Colonic mucosa (tissue), 4 donors: ENCODE measurements at regions not wholly inside any gene's neighbourhood (a gene's known extent, or its start where the extent isn't known, plus 50 kb on each side); places are given as distances from the start of the nearest gene placed in this dataset.

Experiments used
- DNase-seq: peaks from one replicate; pipeline ENCODE4 v3.0.0-alpha.2; 2020
- H3K27ac ChIP-seq: fragments of 200-600 bp; one replicate; pipeline ENCODE4 v1.8.0; 2021
- H3K27me3 ChIP-seq: fragments of 200-600 bp; one replicate; pipeline ENCODE4 v1.8.0; 2021
- H3K36me3 ChIP-seq: fragments of 200-600 bp; one replicate; pipeline ENCODE4 v1.8.0; 2021
- H3K4me1 ChIP-seq: fragments of 200-600 bp; one replicate; pipeline ENCODE4 v1.8.0; 2021; ENCODE audit warnings: mild to moderate bottlenecking
- H3K4me3 ChIP-seq: fragments of 200-600 bp; one replicate; pipeline ENCODE4 v1.8.0; 2021
- H3K9ac ChIP-seq, 2 donors: one replicate each; pipeline ENCODE4 v1.7.0; 2013; ENCODE audit warnings: control low read depth in 2 of 2, low read depth in 2 of 2, low read length in 2 of 2
- H3K9me3 ChIP-seq: fragments of 200-600 bp; one replicate; pipeline ENCODE4 v1.8.0; 2021
- intact Hi-C: fragments of 100-400 bp; cut with DNase I; formaldehyde crosslinking; loops from one replicate; pipeline ENCODE4 v1.14.1; 2022
- TF ChIP-seq, protein P1 (sequence below): fragments of 200-600 bp; IDR thresholded peaks from one replicate; pipeline ENCODE4 v1.8.0; 2022; ENCODE audit warnings: antibody characterized with exemption, mild to moderate bottlenecking
- donor health status: healthy.
- donor health status: DM: no; HTN: no; CAD: no.
- donor health status: DM: no; HTN: no; CAD: no.

DNA sequence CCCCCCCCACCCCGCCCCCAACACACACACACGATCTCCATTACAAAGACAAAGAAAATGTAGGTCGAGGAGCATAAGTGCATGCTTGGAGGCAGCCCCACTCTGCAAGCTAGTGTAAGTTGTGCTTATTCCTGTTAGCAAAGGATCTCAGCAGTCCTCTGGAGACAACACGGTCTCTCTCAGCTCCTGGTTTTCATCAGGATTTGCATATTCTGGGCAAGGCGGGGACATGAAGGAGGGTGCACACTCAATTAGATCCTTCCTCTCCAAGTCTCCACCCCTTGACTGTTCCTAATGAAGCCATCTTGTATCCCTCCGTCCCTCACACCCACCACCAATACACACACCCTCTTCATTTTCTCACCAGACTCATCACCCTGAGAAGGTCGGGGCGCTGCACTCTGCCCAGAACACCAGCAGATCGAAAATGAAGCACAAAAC, 63.8 kb downstream of the MRPL46 start:
- no peak overlapping the region for H3K9ac ChIP-seq
- H3K27me3 ChIP-seq: no peaks in the 10 kb centered on the region
- H3K9me3 ChIP-seq: no peaks in the 10 kb centered on the region
- no peaks in the 10 kb centered on the region for H3K4me1 ChIP-seq
- intact Hi-C loops: no loop called here
- no peak overlapping the region for H3K27ac ChIP-seq
- no peak for DNase-seq
- TF ChIP-seq, protein P1, sequence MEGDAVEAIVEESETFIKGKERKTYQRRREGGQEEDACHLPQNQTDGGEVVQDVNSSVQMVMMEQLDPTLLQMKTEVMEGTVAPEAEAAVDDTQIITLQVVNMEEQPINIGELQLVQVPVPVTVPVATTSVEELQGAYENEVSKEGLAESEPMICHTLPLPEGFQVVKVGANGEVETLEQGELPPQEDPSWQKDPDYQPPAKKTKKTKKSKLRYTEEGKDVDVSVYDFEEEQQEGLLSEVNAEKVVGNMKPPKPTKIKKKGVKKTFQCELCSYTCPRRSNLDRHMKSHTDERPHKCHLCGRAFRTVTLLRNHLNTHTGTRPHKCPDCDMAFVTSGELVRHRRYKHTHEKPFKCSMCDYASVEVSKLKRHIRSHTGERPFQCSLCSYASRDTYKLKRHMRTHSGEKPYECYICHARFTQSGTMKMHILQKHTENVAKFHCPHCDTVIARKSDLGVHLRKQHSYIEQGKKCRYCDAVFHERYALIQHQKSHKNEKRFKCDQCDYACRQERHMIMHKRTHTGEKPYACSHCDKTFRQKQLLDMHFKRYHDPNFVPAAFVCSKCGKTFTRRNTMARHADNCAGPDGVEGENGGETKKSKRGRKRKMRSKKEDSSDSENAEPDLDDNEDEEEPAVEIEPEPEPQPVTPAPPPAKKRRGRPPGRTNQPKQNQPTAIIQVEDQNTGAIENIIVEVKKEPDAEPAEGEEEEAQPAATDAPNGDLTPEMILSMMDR: no peak
- H3K4me3 ChIP-seq: no peak overlapping the region
- no peaks in the 10 kb centered on the region for H3K36me3 ChIP-seq

DNA sequence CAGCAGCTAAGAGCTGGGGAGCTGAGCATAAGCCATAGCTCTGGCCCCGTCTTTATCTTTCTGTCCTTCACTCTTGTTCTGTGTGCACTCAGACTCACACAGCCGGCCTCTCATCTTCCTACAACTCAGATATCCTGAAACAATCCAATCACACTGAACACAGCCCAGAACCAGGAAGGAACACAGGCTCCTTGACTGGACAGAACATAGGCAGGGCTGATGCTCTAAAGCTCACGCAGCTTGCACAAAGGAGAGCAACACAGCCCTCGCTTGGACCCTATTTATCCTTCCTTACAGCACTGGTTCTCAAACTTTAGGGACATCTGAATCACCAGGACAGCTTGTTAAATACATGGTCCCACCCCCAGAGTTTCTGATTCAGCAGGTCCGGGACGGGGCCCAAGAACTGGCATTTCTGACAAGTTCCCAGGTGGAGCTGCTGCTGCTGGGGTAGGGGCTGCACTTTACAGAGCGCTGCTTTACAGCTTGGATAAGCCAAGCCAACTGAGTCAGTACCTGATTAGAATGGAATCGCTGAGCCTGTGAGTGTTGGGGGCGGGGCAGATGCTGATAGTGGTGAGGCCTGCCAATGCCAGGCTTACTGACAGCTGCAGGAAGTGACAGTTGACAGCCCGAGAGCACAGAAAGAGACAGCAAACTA, 65.1 kb downstream of the MRPL46 start:
- Histone ChIP-seq H3K9me3 (no peaks in the 10 kb centered on the region), H3K27me3 (no peaks in the 10 kb centered on the region), H3K27ac (no peak overlapping the region), H3K4me3 (no peak overlapping the region), H3K36me3 (no peaks in the 10 kb centered on the region), H3K4me1 (no peaks in the 10 kb centered on the region), H3K9ac (no peak overlapping the region)
- intact Hi-C loops: no loop called here
- no peak for DNase-seq
- TF ChIP-seq, protein P1: no peak

GRCh38 chr15:88401251-88401995, 65.8 kb downstream of the MRPL46 start:
- no peaks in the 10 kb centered on the region for H3K27me3 ChIP-seq
- no peak overlapping the region for H3K9ac ChIP-seq
- no peaks in the 10 kb centered on the region for H3K9me3 ChIP-seq
- no peak for DNase-seq
- intact Hi-C loops: no loop called here
- no peaks in the 10 kb centered on the region for H3K4me1 ChIP-seq
- H3K27ac ChIP-seq: no peak overlapping the region
- TF ChIP-seq, protein P1: no peak
- no peaks in the 10 kb centered on the region for H3K36me3 ChIP-seq
- no peak overlapping the region for H3K4me3 ChIP-seq

DNA sequence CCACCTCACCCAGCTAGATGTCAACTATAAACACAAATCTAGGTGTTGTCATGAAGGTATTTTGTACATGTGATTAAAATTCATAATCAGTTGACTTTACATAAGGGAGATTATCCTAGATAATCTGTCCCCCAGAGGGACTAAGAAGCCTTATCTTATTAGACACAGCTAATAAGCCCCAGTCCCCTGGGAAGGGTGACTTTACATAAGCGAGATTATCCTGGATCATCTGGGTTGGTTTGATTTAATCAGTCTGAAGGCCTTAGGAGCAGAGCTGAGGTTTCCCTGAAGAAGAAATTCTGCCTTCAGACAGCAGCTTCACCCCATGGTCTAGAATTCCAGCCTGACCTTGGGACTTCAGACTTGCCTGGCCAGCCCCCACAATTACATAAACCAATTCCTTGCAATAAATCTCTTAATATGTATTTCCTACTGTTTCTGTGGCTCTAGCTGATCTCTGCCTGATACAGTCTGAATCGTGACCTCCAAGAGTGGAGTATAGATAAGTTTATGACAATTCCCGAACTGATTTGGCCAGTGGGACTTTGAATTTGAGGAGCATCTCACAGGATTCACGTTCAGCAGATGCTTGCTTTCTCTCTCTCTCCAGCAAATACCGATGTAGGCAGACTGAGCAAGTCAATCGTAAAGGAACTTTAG, 66.5 kb downstream of the MRPL46 start:
- TF ChIP-seq, protein P1: no peak
- intact Hi-C loops: no loop called here
- Histone ChIP-seq H3K9ac (no peak overlapping the region), H3K9me3 (no peaks in the 10 kb centered on the region), H3K27me3 (no peaks in the 10 kb centered on the region), H3K36me3 (no peaks in the 10 kb centered on the region), H3K4me3 (no peak overlapping the region), H3K4me1 (no peaks in the 10 kb centered on the region), H3K27ac (no peak overlapping the region)
- DNase-seq: no peak

DNA sequence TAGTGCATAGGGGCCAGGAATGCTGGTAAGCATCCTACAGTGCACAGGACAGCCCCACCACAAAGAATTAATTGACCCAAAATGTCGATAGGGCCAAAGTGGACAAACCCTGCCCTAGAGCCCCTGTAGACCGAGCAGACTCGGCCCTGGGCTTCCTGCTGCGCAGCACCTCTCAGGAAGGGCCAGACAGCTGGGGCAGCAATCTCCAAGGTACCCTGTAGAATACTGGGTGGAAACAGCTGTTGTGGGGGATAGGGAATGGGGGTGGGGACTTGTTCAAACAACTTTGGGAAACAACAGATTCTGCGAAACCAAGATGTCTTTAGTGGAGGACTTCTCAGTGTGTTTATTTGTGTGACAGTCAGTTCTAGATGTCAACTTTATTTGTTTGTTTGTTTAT, 67.1 kb downstream of the MRPL46 start:
- Histone ChIP-seq H3K4me3 (no peak overlapping the region), H3K27me3 (no peaks in the 10 kb centered on the region), H3K36me3 (no peaks in the 10 kb centered on the region), H3K27ac (no peak overlapping the region), H3K4me1 (no peaks in the 10 kb centered on the region), H3K9me3 (no peaks in the 10 kb centered on the region), H3K9ac (no peak overlapping the region)
- DNase-seq: no peak
- intact Hi-C loops: no loop called here
- TF ChIP-seq, protein P1: no peak
